GM12874 (cell line): ENCODE measurements at regions not wholly inside any gene's neighbourhood (a gene's known extent, or its start where the extent isn't known, plus 50 kb on each side); places are given as distances from the start of the nearest gene placed in this dataset.

Source experiments
- CTCF ChIP-seq: IDR thresholded peaks from 2 replicates; pipeline ENCODE4 v1.5.1; 2011; ENCODE audit warnings: low read depth, mild to moderate bottlenecking, control low read depth, low read length, moderate library complexity; ENCODE audit not compliant: insufficient read depth

- TF ChIP-seq CTCF = no peak
These were observed 118.9 kb upstream of the SYT6 start for GRCh38 chr1:114272593-114272992.

- TF ChIP-seq CTCF = no peak
These were observed 117.0 kb upstream of the SYT6 start for GRCh38 chr1:114270718-114271117.

- TF ChIP-seq CTCF = no peak
These were observed 116.6 kb upstream of the SYT6 start for GRCh38 chr1:114270282-114270681.

- no peak for TF ChIP-seq CTCF
These were observed 115.9 kb upstream of the SYT6 start for GRCh38 chr1:114269539-114269938.

GRCh38 chr1:114263343-114263742 is 109.7 kb upstream of the SYT6 start:
- TF ChIP-seq CTCF = no peak

- TF ChIP-seq CTCF = no peak
These were observed 108.7 kb upstream of the SYT6 start for GRCh38 chr1:114262337-114262736.

- TF ChIP-seq CTCF = no peak
These were observed 107.3 kb upstream of the SYT6 start for GRCh38 chr1:114260805-114261484.
